SK-N-MC (cell line): ENCODE measurements at regions not wholly inside any gene's neighbourhood (a gene's known extent, or its start where the extent isn't known, plus 50 kb on each side); places are given as distances from the start of the nearest gene placed in this dataset.

Experiments
- EZH2 ChIP-seq: fragments of 200-600 bp; sonication (generic); IDR thresholded peaks from one replicate; pipeline ENCODE4 v1.6.1; 2017; ENCODE audit warnings: antibody characterized with exemption
- FOXP2 ChIP-seq: optimal IDR thresholded peaks from 2 replicates; pipeline ENCODE3; 2011; ENCODE audit warnings: mild to moderate bottlenecking, moderate library complexity; ENCODE audit not compliant: insufficient read depth; ENCODE audit errors: extremely low read length, control extremely low read depth
- POLR2AphosphoS5 ChIP-seq: IDR thresholded peaks from 2 replicates; pipeline ENCODE4 v1.6.1; 2012; ENCODE audit warnings: mild to moderate bottlenecking, low read depth, low read length, borderline replicate concordance

DNA sequence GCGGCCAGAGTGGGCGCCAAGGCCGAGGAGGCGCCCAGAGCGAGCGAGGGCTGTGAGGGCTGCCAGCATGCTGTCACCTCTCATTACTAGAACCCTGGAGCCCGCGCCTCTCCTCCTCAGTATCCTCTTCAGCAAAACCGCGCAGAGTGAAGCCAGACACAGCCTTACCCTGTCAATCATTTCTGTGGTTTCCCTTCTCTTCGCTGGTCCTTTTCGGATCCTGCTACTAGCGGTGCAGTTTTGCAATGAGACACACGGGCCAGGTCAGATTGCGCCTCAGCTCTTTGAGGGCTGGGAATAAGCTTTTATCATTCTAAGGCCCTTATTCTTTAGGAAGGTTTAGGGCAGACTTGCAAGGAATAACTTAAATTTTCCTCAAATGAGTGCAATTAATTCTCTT lies 55.5 kb upstream of the FAM171A1 start:
- TF ChIP-seq EZH2 (no peak), POLR2AphosphoS5 (no peak), FOXP2 (no peak)
